HG03139 (cell line): ENCODE measurements at regions not wholly inside any gene's neighbourhood (a gene's known extent, or its start where the extent isn't known, plus 50 kb on each side); places are given as distances from the start of the nearest gene placed in this dataset.

Source experiments
- ATAC-seq: cut with Tn5 transposase; IDR thresholded peaks from one replicate; pipeline ENCODE4 v1.9.1; 2021; ENCODE audit not compliant: unreplicated experiment

GRCh38 chr5:105803431-105803830 lies 1867.3 kb downstream of the EFNA5 start:
- ATAC-seq: no peak

DNA sequence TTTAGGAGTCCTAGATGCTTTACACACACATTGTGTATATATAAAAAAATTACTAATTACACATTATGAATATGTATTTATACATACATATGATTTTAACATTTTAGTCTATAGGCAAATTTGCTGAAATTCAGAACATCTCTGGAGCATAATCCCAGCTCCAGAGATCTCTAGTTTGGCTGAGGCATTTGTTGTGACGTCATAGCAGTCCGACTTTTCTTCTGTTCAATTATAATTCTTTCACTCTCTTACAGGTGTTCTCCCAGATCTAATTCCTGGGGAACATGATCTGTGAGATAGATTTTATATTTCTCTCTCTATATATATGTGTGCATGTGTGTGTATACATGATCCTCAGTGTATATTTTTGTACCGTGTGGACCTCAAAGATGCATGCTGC lies 1876.2 kb downstream of the EFNA5 start:
- no peak for ATAC-seq

DNA sequence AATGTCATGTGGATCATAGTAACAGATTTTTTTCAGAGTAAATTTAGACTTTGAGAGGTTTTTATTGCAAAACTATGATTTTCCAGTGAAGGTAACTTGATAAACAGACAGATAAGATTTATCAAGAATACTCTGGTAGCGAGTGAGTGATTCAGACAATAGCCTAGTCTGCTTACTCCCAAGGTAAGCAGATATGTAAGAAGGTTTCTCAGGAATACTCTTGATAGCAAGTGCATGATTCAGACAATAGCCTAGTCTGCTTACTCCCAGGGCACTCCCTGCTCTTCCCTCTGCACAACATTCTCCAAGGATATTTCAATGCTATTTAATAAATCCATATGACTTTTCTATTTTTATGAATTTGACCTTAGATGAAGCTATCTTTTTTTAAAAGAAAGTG lies 1881.5 kb downstream of the EFNA5 start:
- no peak for ATAC-seq

DNA sequence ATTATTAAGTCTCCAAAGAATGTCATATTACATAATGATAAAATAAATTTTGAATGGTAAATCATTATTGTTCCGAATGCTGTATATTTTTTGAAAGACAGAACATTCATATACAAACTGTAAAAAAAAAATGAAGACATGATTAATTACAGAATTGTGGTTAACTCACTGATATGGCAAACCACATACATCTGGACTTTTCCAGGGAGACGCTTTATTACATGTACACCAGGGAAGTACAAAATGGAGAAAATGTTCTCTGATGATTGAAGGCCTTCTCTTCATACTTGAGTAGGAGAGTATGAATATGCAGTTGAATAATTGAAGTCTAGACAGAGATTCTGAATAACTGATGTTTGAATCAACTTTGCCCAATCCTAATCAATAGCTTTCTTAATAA lies 1886.9 kb downstream of the EFNA5 start:
- ATAC-seq: no peak

GRCh38 chr5:105782501-105782900 lies 1888.2 kb downstream of the EFNA5 start:
- ATAC-seq: no peak

DNA sequence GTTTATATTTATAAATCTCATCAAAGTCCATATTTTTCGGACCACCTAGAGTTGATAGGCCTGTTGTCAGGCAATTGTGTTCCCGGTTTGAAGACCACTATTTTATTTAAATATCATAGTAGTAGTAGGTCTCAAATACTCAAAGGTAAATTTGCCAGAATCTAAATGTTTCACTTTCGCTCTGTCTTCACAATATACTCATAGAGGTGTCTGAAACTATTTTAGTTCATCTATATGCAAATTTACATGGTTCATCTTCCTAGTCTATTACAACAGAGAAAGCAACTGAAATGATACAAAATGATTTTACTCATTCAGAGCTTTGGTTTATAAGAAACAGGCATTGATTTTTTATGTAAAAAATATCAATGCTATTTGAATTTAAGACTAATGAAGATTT lies 1897.5 kb downstream of the EFNA5 start:
- ATAC-seq: no peak

DNA sequence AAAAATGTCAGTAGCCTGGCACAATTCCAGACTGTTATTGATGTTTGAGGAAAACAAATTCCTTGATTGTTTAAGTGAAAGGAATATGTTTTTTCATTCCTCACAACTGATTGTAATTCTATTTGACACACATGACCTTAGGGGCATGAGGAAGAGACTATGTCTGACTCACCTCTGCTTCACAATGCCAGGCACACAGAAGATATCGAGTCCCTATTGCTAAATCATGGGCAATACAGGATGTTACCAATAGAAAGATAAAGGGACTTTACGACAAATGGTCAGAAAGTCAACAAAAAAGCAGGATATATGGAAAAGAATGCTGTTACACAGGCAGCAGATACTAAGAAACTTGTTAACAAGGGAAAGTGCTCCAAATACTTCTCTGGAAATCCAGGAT lies 1903.5 kb downstream of the EFNA5 start:
- ATAC-seq: no peak

GRCh38 chr5:105762728-105763127 lies 1908.0 kb downstream of the EFNA5 start:
- ATAC-seq: no peak

DNA sequence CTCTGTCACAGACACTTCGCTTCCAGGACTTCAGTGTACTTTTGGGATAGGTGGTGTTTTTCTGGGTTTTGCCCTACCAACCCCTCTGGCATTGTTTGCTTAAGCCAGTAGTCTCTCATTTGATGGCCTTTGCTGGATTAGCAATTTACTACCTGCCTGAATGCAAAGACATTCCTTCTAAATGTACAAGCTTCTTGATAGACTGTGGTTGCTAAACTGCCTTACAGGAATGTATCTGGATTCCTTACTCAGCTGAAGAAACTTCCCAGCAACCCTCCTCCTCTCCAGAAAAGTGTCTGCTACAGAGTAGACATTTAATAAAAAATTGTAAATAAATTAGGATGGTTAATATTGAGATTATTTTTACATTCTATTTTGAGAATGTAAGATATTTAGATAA lies 1916.7 kb downstream of the EFNA5 start:
- no peak for ATAC-seq

GRCh38 chr5:105752801-105753200 lies 1917.9 kb downstream of the EFNA5 start:
- no peak for ATAC-seq

DNA sequence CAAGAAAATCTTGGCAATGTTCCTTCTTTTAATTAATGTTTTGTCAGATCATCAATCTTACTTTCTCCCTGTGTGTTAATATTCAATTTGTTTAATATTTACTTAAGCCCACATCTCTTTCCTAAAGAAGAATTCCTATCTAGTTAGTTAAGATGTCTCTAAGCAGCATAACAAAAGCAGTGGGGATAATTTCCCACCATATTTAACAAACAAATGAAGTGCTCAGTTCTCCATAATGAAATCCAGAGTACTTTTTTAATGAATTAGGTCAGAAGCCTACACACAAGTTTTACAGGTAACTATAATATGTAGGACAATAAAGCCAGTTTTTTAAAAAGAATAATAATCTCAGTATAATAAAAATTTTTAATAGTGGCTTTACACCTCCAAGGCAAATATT lies 1918.8 kb downstream of the EFNA5 start:
- no peak for ATAC-seq

GRCh38 chr5:105745111-105745510 lies 1925.6 kb downstream of the EFNA5 start:
- ATAC-seq: no peak

- ATAC-seq: no peak
Observed at GRCh38 chr5:105740242-105740641, 1930.5 kb downstream of the EFNA5 start.

DNA sequence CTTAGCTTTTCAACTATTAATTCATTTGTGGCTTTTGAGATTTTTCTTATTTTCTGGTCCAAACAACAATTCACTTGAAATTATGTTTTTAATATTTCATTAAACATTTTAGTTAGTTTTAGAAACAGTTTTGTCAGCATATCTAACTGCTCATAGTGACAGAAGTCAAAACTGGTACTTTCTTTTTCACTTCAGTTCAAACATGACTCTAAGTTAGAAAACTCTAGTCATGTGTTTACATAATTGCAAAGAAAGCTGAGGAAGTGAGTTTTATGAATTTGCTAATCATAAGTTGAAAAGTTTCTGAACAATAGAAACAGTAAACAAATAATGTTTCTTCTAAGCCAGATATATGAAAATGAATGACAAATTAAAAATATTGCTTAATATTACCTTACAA lies 1931.0 kb downstream of the EFNA5 start:
- no peak for ATAC-seq

DNA sequence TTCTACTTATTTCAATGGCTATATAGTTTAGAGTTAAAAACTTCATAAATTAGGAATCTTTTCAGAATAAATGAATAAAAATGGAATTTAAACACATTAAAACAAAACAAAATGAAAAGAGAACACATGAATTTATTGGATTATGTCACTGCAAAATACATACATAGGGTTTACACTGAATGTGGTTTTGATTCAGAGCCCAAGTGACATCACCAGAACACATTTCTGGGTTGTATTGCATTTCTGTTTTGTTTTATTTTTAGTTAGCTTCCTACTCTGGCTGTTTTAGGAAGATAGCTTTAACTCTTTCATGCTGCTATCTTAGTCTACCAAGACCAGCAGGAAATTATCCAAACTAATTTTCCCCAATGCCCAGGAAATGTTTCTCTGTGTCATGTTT lies 1935.0 kb downstream of the EFNA5 start:
- ATAC-seq: no peak

DNA sequence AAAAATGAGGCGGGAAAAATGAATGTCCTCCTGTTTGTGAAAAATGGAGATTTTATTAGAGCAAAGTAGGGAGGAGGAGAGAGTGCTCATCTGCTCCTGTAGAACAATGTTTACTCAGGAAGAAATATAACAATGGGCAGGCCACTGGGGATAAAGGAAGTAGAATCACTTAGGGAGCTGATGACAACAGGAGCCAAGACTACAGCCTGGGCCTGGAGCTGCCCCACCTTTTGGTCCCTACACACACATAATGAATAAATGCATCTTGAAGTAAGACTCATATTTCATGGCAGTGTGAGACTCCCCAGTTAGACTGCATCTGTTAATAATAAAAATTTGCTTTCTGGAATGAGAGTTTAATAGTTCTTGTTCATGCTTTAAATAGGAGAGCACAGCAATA lies 1939.8 kb downstream of the EFNA5 start:
- ATAC-seq: no peak

DNA sequence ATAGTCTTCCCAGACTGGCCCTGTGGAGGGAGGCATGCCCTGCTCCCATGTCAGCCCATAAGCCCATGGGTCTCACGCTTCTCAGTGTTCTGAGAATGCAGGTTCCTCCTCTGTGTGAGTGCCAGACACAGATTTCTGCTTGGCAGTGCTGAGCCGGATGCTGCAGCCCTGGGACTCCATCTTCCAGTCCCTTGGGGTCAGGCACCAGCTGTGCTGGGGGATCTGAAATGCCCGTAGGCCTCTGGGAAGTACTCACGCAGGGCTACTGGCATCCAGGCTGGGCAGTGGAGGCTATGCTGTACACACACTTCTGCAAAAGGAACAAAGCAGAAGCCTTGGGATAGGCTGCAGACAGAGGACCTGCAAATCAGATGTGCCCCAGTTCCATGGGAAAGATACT lies 1944.6 kb downstream of the EFNA5 start:
- no peak for ATAC-seq

GRCh38 chr5:105708442-105708841 lies 1962.3 kb downstream of the EFNA5 start:
- no peak for ATAC-seq

- no peak for ATAC-seq
Observed at GRCh38 chr5:105702323-105702722, 1968.4 kb downstream of the EFNA5 start.

GRCh38 chr5:105696440-105696839 lies 1974.3 kb downstream of the EFNA5 start:
- ATAC-seq: no peak

DNA sequence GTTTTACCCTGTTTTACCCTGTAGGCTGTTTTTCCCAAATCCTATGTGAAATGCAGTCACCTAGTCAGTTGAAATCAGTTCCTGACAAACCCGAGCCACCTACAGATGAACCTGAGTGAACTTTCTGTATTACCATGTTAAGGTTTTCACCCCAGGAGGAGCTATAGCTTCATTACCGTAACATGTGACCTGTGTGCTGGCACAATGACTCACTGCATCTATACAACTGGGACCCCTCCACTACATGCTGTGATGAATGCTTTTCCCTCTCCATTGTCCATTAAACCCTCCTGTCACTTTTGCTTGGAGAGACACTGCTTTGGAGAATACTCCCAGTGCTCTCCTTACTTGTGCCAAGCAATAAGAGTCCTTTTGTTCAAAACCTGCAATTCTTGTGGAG lies 1974.8 kb downstream of the EFNA5 start:
- no peak for ATAC-seq

DNA sequence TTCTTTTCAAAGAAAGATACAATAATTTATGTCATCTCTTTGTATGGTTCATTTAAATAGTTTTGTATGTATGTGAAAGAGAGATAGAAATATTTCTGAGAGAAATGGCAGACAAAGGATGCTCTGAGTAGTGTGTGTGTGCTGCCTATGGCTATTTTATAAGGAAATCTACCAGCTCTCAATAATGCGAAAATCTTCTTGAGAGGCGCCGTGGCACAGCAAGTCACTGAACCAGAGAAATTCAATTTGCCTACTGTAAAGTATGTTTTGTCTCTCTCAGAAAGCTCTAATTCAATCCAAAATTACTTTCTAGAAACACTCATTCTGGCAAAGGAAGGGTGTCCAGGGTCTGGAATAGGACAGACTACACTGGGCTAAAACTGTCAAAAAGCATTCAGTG lies 1981.1 kb downstream of the EFNA5 start:
- ATAC-seq: no peak

- ATAC-seq: no peak
Observed at GRCh38 chr5:105688227-105688792, 1982.4 kb downstream of the EFNA5 start.

DNA sequence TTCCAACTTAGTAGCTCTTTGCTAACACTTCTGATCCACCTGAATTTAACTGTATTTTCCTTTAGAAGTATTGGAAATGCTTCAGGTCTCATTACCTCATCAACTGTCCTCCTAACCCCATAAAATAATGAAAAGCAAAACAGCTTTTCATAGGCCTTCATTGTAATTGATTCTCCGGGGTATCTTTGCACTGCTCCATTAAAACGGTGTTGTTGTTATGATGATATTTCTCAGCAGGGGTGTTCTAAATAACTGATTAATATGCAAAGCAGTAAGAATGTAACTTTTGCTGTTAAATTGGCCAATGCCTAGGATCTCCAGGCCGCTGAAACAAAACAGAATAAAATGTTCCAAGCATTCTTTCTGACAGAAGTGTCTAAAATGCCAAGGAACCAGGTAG lies 1983.2 kb downstream of the EFNA5 start:
- no peak for ATAC-seq
